ENCODE measurements at regions not wholly inside any gene's neighbourhood (a gene's known extent, or its start where the extent isn't known, plus 50 kb on each side); places are given as distances from the start of the nearest gene placed in this dataset.

DNA sequence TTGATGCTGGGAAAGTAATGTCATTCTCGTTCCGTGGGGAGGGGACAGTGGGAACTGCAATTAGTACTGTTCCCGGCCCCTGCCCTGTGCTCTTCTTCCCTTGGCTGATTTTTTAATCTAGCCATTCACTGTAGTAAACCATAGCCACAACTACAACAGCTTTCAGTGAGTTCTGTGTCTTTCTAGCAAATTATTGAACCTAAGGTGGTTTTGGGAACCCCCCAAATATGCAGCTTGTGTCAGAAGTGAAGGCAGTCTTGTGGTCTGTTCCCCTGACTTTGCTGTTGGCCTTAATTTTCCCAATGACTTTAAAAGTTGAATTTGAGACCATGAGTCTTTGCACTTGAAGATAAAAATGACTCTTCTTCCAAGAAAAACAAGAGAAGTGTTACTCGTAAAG, 114.3 kb upstream of the ETV6 start:
- no TSS peak for BruUV-seq (replicated peaks)
- H3K9me3 Mint-ChIP-seq (ENCODE audit: low read depth, unreplicated experiment), result no peaks in the 10 kb centered on the region
- no peak overlapping the region for H3K4me3 Mint-ChIP-seq (ENCODE audit: low read depth, unreplicated experiment)
- CTCF ChIA-PET, result no interaction called here
- no peaks in the 10 kb centered on the region for H3K36me3 Mint-ChIP-seq (ENCODE audit: insufficient read depth, unreplicated experiment)
- no peak overlapping the region for H3K27ac Mint-ChIP-seq (ENCODE audit: unreplicated experiment)
- DNase-seq, result no peak
- intact Hi-C loops (cut with micrococcal nuclease; ENCODE audit: unreplicated experiment), result no loop called here
- no peaks in the 10 kb centered on the region for H3K4me1 Mint-ChIP-seq (ENCODE audit: low read depth, unreplicated experiment)
- peaks cover 52% of the 10 kb centered on the region for H3K27me3 Mint-ChIP-seq (ENCODE audit: unreplicated experiment)
- TF ChIP-seq, protein P1, sequence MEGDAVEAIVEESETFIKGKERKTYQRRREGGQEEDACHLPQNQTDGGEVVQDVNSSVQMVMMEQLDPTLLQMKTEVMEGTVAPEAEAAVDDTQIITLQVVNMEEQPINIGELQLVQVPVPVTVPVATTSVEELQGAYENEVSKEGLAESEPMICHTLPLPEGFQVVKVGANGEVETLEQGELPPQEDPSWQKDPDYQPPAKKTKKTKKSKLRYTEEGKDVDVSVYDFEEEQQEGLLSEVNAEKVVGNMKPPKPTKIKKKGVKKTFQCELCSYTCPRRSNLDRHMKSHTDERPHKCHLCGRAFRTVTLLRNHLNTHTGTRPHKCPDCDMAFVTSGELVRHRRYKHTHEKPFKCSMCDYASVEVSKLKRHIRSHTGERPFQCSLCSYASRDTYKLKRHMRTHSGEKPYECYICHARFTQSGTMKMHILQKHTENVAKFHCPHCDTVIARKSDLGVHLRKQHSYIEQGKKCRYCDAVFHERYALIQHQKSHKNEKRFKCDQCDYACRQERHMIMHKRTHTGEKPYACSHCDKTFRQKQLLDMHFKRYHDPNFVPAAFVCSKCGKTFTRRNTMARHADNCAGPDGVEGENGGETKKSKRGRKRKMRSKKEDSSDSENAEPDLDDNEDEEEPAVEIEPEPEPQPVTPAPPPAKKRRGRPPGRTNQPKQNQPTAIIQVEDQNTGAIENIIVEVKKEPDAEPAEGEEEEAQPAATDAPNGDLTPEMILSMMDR (IDR thresholded peaks at IDR 0.05; ENCODE audit: unreplicated experiment), result no peak

DNA sequence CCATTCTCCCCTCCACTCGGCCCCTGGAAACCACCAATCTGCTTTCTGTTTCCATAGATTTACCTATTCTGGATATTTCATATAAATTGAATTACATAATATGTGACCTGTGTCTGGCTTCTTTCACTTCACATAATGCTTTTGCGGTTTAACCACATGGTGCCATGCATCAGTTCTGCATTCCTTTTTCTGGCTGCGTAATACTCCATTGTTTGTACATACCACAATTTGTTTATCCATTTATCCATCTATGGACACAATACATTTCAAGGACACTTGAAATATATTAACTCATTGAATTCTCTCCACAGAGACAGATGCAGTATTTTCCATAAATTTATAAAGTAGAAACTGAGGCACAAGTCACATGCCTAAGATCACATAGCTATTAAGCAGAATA, 110.3 kb upstream of the ETV6 start:
- no peak for DNase-seq
- Mint-ChIP-seq H3K4me3 (ENCODE audit: low read depth, unreplicated experiment) (no peak overlapping the region), H3K4me1 (ENCODE audit: low read depth, unreplicated experiment) (peaks cover 8% of the 10 kb centered on the region), H3K36me3 (ENCODE audit: insufficient read depth, unreplicated experiment) (no peaks in the 10 kb centered on the region), H3K9me3 (ENCODE audit: low read depth, unreplicated experiment) (no peaks in the 10 kb centered on the region), H3K27ac (ENCODE audit: unreplicated experiment) (no peak overlapping the region), H3K27me3 (ENCODE audit: unreplicated experiment) (peaks cover 15% of the 10 kb centered on the region)
- intact Hi-C loops (cut with micrococcal nuclease; ENCODE audit: unreplicated experiment), result no loop called here
- TF ChIP-seq, protein P1 (IDR thresholded peaks at IDR 0.05; ENCODE audit: unreplicated experiment), result no peak
- no TSS peak for BruUV-seq (replicated peaks)
- CTCF ChIA-PET, result no interaction called here

DNA sequence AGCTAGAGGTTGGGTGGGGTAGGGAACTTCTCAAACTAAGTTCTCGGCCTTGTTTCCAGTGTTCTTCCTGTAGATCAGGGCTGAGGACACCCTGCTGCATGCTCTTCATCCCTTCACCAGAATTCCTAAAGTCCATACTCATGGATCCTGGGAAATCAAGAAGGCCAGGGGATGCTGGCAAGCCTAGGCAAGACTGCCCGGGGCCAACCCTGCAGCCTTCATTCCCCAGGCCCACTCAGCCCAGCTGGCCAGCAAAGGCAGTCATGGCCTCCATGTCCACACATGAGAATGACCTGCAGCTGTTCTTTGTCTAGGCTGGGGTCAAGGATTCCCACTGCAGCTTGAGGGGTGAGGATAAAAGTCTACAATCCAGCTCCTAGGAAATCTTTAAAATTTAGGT, 109.3 kb upstream of the ETV6 start:
- CTCF ChIA-PET, result no interaction called here
- DNase-seq, result no peak
- peaks cover 8% of the 10 kb centered on the region for H3K4me1 Mint-ChIP-seq (ENCODE audit: low read depth, unreplicated experiment)
- H3K27ac Mint-ChIP-seq (ENCODE audit: unreplicated experiment), result no peak overlapping the region
- intact Hi-C loops (cut with micrococcal nuclease; ENCODE audit: unreplicated experiment), result no loop called here
- no peaks in the 10 kb centered on the region for H3K9me3 Mint-ChIP-seq (ENCODE audit: low read depth, unreplicated experiment)
- BruUV-seq (replicated peaks), result no TSS peak
- no peaks in the 10 kb centered on the region for H3K36me3 Mint-ChIP-seq (ENCODE audit: insufficient read depth, unreplicated experiment)
- no peak overlapping the region for H3K4me3 Mint-ChIP-seq (ENCODE audit: low read depth, unreplicated experiment)
- peaks cover 5% of the 10 kb centered on the region for H3K27me3 Mint-ChIP-seq (ENCODE audit: unreplicated experiment)
- TF ChIP-seq, protein P1 (IDR thresholded peaks at IDR 0.05; ENCODE audit: unreplicated experiment), result no peak

DNA sequence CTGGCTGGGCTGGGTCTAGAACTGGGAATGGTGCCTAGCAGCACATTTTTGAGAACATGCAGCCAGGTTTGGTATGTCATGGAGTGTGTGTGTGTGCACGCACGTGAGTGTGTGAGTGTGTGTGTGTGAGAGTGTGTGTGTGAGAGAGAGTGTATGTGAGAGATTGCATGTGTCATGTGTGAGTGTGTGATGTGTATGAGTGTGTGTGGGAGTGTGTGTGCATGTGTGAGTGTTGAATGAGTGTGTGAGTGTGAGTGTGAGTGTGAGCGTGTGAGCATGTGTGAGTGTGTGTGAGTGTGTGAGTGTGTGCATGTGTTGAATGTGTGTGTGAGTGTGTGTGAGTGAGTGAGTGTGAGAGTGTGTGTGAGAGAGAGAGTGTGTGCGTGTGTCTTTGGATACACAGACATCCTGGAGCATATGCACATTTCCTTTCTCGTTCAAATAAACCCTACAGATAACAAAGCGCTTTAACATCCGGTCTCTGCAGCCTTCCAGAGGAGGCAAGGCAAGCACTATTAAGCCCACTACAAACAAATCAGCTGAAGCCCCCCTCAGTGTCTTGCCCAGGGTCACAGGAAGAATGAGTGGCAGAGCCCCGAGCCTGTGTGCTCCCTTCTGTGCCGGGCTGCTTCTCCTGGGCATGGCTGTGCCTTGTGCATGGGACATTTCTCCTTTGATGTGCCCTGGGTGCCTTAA, 108.7 kb upstream of the ETV6 start:
- no peak overlapping the region for H3K27ac Mint-ChIP-seq (ENCODE audit: unreplicated experiment)
- BruUV-seq (replicated peaks), result no TSS peak
- CTCF ChIA-PET, result no interaction called here

More for the DNA sequence above, 108.7 kb upstream of the ETV6 start:
- H3K27me3 Mint-ChIP-seq (ENCODE audit: unreplicated experiment), result no peaks in the 10 kb centered on the region
- intact Hi-C loops (cut with micrococcal nuclease; ENCODE audit: unreplicated experiment), result no loop called here
- TF ChIP-seq, protein P1 (IDR thresholded peaks at IDR 0.05; ENCODE audit: unreplicated experiment), result no peak
- H3K9me3 Mint-ChIP-seq (ENCODE audit: low read depth, unreplicated experiment), result no peaks in the 10 kb centered on the region
- no peak overlapping the region for H3K4me3 Mint-ChIP-seq (ENCODE audit: low read depth, unreplicated experiment)
- DNase-seq, result no peak
- no peaks in the 10 kb centered on the region for H3K36me3 Mint-ChIP-seq (ENCODE audit: insufficient read depth, unreplicated experiment)
- H3K4me1 Mint-ChIP-seq (ENCODE audit: low read depth, unreplicated experiment), result peaks cover 8% of the 10 kb centered on the region
